ENCODE measurements at regions not wholly inside any gene's neighbourhood (a gene's known extent, or its start where the extent isn't known, plus 50 kb on each side); places are given as distances from the start of the nearest gene placed in this dataset.

DNA sequence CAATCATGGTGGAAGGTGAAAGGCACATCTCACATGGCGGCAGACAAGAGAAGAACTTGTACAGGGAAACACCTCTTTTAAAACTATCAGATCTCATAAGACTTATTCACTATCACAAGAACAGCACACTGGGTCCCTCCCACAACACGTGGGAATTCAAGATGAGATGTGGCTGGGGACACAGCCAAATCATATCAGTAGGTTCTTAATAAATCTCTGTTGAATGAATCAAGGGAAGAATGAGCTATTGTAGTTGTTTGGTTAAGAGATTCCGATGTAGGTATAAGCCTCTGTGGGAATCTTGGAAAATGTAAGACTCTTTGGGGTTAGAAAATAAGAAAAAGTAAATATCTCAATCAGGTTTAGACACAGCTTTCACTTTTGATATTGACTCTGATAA is 400.2 kb downstream of the KCNRG start:
- TF ChIP-seq POLR2A (IDR thresholded peaks at IDR 0.05; ENCODE audit: low read depth) (no peak), EP300 (IDR thresholded peaks at IDR 0.05) (no peak)

Measured in esophagus muscularis mucosa (tissue), 2 donors.